ENCODE measurements at regions not wholly inside any gene's neighbourhood (a gene's known extent, or its start where the extent isn't known, plus 50 kb on each side); places are given as distances from the start of the nearest gene placed in this dataset.

DNA sequence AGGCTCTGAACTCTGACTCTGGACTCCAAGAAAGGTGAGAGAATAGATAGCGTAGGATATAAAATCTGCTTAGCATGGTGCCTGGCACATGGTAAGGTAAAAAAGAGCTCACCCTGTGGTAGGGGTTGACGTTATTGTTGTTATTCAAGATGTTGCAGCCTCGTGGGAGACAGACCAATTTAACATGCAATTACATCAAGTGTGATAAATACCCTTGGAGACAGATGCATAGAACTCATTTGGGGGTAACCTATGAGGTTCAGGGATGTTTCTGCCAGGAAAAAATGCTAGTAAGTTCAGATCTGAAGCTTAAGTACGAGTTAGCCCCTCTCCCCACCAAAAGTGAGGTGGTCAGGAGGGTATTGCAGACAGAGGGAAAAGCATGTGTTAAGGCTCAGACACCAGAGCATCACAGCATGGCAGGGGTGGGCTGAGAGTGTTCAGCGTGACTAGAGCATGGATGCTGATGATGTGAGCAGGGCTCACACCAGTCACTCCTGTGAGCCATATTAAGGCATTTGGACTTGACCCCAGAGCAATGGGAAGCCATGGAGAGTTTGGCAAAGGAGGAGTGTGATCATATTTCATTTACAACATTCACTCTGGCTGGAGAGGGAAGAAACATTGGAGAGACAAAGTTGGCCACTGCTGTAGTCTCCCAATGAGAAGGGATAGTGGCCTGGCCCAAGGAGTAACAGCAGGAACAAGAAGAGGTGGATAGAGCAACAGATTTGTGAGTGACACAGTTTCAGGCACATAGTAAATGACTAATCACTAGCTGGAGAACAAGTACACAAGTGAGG, 181.0 kb downstream of the UACA start:
- H3K27ac Mint-ChIP-seq = no peak overlapping the region
- no peak overlapping the region for H3K4me3 Mint-ChIP-seq
- H3K27me3 Mint-ChIP-seq (ENCODE audit: low read depth) = peaks cover 10% of the 10 kb centered on the region
- no peak for DNase-seq (ENCODE audit: low spot score in 2 of 2, unreplicated experiment in 2 of 2)
- no peaks in the 10 kb centered on the region for H3K36me3 Mint-ChIP-seq
- no peaks in the 10 kb centered on the region for H3K9me3 Mint-ChIP-seq
- TF ChIP-seq, protein P1, sequence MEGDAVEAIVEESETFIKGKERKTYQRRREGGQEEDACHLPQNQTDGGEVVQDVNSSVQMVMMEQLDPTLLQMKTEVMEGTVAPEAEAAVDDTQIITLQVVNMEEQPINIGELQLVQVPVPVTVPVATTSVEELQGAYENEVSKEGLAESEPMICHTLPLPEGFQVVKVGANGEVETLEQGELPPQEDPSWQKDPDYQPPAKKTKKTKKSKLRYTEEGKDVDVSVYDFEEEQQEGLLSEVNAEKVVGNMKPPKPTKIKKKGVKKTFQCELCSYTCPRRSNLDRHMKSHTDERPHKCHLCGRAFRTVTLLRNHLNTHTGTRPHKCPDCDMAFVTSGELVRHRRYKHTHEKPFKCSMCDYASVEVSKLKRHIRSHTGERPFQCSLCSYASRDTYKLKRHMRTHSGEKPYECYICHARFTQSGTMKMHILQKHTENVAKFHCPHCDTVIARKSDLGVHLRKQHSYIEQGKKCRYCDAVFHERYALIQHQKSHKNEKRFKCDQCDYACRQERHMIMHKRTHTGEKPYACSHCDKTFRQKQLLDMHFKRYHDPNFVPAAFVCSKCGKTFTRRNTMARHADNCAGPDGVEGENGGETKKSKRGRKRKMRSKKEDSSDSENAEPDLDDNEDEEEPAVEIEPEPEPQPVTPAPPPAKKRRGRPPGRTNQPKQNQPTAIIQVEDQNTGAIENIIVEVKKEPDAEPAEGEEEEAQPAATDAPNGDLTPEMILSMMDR (IDR thresholded peaks at IDR 0.05; ENCODE audit: unreplicated experiment) = no peak
- peaks cover 11% of the 10 kb centered on the region for H3K4me1 Mint-ChIP-seq

DNA sequence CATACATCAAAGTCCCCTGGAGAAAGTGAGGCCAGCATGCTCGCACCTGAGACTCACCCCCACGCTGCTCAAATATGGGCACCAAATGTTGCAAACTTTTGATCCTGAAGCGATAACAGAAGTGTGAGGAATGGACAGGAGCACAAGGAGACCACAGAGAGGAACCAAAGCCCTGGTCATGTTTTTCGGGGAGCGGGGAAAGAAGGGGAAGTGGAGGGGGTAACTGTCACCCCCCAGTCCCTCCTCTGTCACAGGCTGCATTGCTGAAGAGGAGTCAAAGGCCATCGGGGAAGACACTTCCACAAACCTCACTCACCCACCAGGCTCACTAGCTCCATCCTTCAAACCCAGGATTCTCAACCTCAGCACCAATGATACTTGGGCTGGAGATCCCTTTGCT, 182.4 kb downstream of the UACA start:
- Mint-ChIP-seq H3K27me3 (ENCODE audit: low read depth) (peaks cover 10% of the 10 kb centered on the region), H3K4me3 (no peak overlapping the region), H3K4me1 (peaks cover 21% of the 10 kb centered on the region), H3K36me3 (no peaks in the 10 kb centered on the region), H3K27ac (no peak overlapping the region), H3K9me3 (no peaks in the 10 kb centered on the region)
- DNase-seq (ENCODE audit: low spot score in 2 of 2, unreplicated experiment in 2 of 2) = no peak
- TF ChIP-seq, protein P1 (IDR thresholded peaks at IDR 0.05; ENCODE audit: unreplicated experiment) = no peak

DNA sequence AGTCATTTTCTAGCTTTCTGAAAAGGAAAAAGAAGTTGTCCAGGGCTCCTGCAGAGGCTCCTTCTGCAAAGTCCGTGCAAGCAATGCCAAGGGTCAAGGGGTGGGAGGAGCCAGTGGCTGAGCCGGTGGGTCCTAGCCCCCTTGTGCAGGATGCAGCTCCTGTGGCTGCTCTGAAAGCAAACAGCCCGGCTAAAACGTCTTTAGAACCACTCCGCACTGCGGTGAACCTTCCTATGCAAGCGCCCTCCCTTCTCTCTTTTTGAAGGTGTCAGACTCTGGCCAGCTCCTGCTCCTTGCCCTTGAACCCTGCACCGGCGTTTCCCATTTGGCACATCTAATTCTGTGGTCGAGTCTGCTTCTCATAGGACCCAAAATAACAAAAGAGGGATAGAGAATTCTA, 183.1 kb downstream of the UACA start:
- TF ChIP-seq, protein P1 (IDR thresholded peaks at IDR 0.05; ENCODE audit: unreplicated experiment) = no peak
- DNase-seq (ENCODE audit: low spot score in 2 of 2, unreplicated experiment in 2 of 2) = no peak
- H3K27me3 Mint-ChIP-seq (ENCODE audit: low read depth) = peaks cover 10% of the 10 kb centered on the region
- H3K4me3 Mint-ChIP-seq = no peak overlapping the region
- no peak overlapping the region for H3K27ac Mint-ChIP-seq
- peaks cover 28% of the 10 kb centered on the region for H3K4me1 Mint-ChIP-seq
- H3K9me3 Mint-ChIP-seq = no peaks in the 10 kb centered on the region
- no peaks in the 10 kb centered on the region for H3K36me3 Mint-ChIP-seq

DNA sequence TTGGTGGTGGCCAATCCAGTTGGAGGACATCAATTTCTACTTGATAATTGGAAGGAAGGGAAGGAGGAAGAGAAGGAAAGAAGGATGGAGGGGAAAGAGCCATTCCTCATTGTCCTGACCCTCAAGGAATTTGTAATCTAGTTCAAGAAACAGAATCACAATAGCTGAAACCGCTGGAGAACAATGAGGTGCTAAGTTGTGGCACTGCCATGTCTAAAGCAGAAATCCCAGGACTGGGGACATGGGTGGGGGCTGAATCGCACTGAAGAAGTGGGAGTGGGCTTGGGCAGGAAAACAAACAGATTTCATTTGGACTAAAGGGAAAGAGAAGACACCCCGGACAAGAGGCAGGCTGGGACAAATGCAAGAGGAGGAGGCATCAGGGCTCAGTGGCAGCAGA, 183.6 kb downstream of the UACA start:
- no peak for DNase-seq (ENCODE audit: low spot score in 2 of 2, unreplicated experiment in 2 of 2)
- Mint-ChIP-seq H3K27ac (no peak overlapping the region), H3K4me3 (no peak overlapping the region), H3K4me1 (peaks cover 28% of the 10 kb centered on the region), H3K9me3 (no peaks in the 10 kb centered on the region), H3K36me3 (no peaks in the 10 kb centered on the region), H3K27me3 (ENCODE audit: low read depth) (peaks cover 10% of the 10 kb centered on the region)
- TF ChIP-seq, protein P1 (IDR thresholded peaks at IDR 0.05; ENCODE audit: unreplicated experiment) = no peak

DNA sequence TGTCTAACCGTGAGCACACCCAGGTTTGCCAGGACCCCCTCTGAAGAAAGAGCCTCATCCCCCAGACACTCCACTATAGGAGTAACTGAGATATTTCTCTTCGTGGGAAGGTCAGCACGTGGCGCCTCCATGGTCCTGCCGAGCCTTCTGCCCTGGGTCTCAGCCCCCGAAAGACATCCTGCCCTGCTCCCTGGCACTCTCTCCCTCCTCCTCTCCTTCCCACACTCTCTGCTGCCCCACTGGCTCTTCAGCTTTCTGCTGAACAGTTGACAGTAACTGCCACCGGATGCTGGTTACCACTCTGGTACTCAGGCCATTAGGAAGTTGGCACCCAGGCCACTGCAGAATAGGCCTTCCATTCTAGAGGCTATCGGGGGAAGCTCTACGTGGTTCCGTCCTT, 185.2 kb downstream of the UACA start:
- TF ChIP-seq, protein P1 (IDR thresholded peaks at IDR 0.05; ENCODE audit: unreplicated experiment) = no peak
- H3K36me3 Mint-ChIP-seq = peaks cover 3% of the 10 kb centered on the region
- DNase-seq (ENCODE audit: low spot score in 2 of 2, unreplicated experiment in 2 of 2) = no peak
- H3K4me3 Mint-ChIP-seq = no peak overlapping the region
- H3K27ac Mint-ChIP-seq = no peak overlapping the region
- peaks cover 20% of the 10 kb centered on the region for H3K4me1 Mint-ChIP-seq
- H3K9me3 Mint-ChIP-seq = peaks cover 6% of the 10 kb centered on the region
- H3K27me3 Mint-ChIP-seq (ENCODE audit: low read depth) = peaks cover 10% of the 10 kb centered on the region
